ENCODE measurements at regions not wholly inside any gene's neighbourhood (a gene's known extent, or its start where the extent isn't known, plus 50 kb on each side); places are given as distances from the start of the nearest gene placed in this dataset.

GRCh38 chr11:134584706-134585445 is 172.8 kb upstream of the B3GAT1 start (continued):
- TF ChIP-seq ZNF692 (tag by site-specific recombination; IDR thresholded peaks at IDR 0.05): no peak
- TF ChIP-seq ZNF777 (tag by site-specific recombination; IDR thresholded peaks at IDR 0.05; ENCODE audit: borderline replicate concordance): no peak

GRCh38 chr11:134584001-134584561 is 172.0 kb upstream of the B3GAT1 start:
- TF ChIP-seq ZNF555 (tag by site-specific recombination; conservative IDR thresholded peaks at IDR 0.05): no peak
- TF ChIP-seq ZNF704 (tag by site-specific recombination; IDR thresholded peaks at IDR 0.05): no peak
- no peak for TF ChIP-seq ZSCAN4 (tag by site-specific recombination; IDR thresholded peaks at IDR 0.05)
- TF ChIP-seq EGR2 (tag by site-specific recombination; IDR thresholded peaks at IDR 0.05; ENCODE audit: low read depth): no peak
- TF ChIP-seq ZNF791 (tag by site-specific recombination; IDR thresholded peaks at IDR 0.05): no peak
- TF ChIP-seq GLIS2 (tag by site-specific recombination; IDR thresholded peaks at IDR 0.05): no peak
- TF ChIP-seq KLF16 (tag by site-specific recombination; IDR thresholded peaks at IDR 0.05): no peak
- TF ChIP-seq ZNF292 (tag by site-specific recombination; IDR thresholded peaks at IDR 0.05; ENCODE audit: borderline replicate concordance, low read depth): no peak
- Histone ChIP-seq H3K9me3 (ENCODE audit: control insufficient read depth, insufficient read depth, low read depth, low read length) (no peaks in the 10 kb centered on the region), H3K4me1 (ENCODE audit: control insufficient read depth, insufficient read depth, low read length) (no peaks in the 10 kb centered on the region), H3K27ac (ENCODE audit: extremely low read depth, low read depth, low read length) (no peak overlapping the region), H3K4me3 (ENCODE audit: low read depth, low read length) (no peak overlapping the region), H3K36me3 (ENCODE audit: control insufficient read depth in 2 of 2, insufficient read depth in 1 of 2, low read length in 2 of 2) (no peaks in the 10 kb centered on the region)
- POLR2A ChIA-PET: no interaction called here
- CTCF ChIA-PET: no interaction called here

- ChIA-PET POLR2A (no interaction called here), CTCF (no interaction called here)
- H3K27ac ChIP-seq (ENCODE audit: extremely low read depth, low read depth, low read length): no peak overlapping the region
Observed at GRCh38 chr11:134583397-134583990, 171.5 kb upstream of the B3GAT1 start.

GRCh38 chr11:134582770-134583095 is 170.7 kb upstream of the B3GAT1 start:
- Histone ChIP-seq H3K4me3 (ENCODE audit: low read depth, low read length) (no peak overlapping the region), H3K4me1 (ENCODE audit: control insufficient read depth, insufficient read depth, low read length) (no peaks in the 10 kb centered on the region), H3K27ac (ENCODE audit: extremely low read depth, low read depth, low read length) (no peak overlapping the region), H3K9me3 (ENCODE audit: control insufficient read depth, insufficient read depth, low read depth, low read length) (no peaks in the 10 kb centered on the region), H3K36me3 (ENCODE audit: control insufficient read depth in 2 of 2, insufficient read depth in 1 of 2, low read length in 2 of 2) (no peaks in the 10 kb centered on the region)
- CTCF ChIA-PET: no interaction called here
- POLR2A ChIA-PET: no interaction called here
- TF ChIP-seq ZIC2 (tag by site-specific recombination; IDR thresholded peaks at IDR 0.05): no peak
- TF ChIP-seq ZNF202 (tag by site-specific recombination; IDR thresholded peaks at IDR 0.05; ENCODE audit: borderline replicate concordance): no peak
- TF ChIP-seq ZNF785 (tag by site-specific recombination; IDR thresholded peaks at IDR 0.05): no peak
- no peak for TF ChIP-seq CTCF (tag by site-specific recombination; IDR thresholded peaks at IDR 0.05)

More at GRCh38 chr11:134583397-134583990, 171.5 kb upstream of the B3GAT1 start:
- no peaks in the 10 kb centered on the region for H3K9me3 ChIP-seq (ENCODE audit: control insufficient read depth, insufficient read depth, low read depth, low read length)
- no peak overlapping the region for H3K4me3 ChIP-seq (ENCODE audit: low read depth, low read length)
- H3K4me1 ChIP-seq (ENCODE audit: control insufficient read depth, insufficient read depth, low read length): no peaks in the 10 kb centered on the region
- H3K36me3 ChIP-seq (ENCODE audit: control insufficient read depth in 2 of 2, insufficient read depth in 1 of 2, low read length in 2 of 2): no peaks in the 10 kb centered on the region
- TF ChIP-seq ZNF777 (tag by site-specific recombination; IDR thresholded peaks at IDR 0.05; ENCODE audit: borderline replicate concordance): no peak
- no peak for TF ChIP-seq ZBTB26 (tag by site-specific recombination; optimal IDR thresholded peaks at IDR 0.05)

All from HEK293 (cell line).